ENCODE measurements at regions not wholly inside any gene's neighbourhood (a gene's known extent, or its start where the extent isn't known, plus 50 kb on each side); places are given as distances from the start of the nearest gene placed in this dataset.
"Not testable (repeated sequence)": the region's sequence is repeated elsewhere in the genome, so short reads cannot be mapped to it uniquely, and the experiment has no call there.

DNA sequence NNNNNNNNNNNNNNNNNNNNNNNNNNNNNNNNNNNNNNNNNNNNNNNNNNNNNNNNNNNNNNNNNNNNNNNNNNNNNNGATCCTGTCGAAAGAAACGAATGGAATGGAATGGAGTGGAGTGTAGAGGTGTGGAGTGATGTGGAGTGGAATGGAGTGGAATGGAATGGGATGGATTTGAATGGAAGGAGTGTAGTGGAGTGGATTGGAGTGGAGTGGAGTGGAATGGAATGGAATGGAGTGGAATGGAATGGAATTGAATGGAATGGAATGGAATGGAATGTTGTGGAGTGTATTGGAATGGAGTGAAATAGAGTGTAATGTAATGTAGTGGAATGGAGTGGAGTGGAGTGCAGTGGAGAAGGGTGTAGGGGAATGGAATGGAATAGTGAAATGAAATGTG, 1275.4 kb upstream of the TPTE start:
- H3K27me3 ChIP-seq (ENCODE audit: control insufficient read depth in 1 of 2, insufficient read depth in 2 of 2, low read length in 2 of 2); H3K4me1 ChIP-seq (ENCODE audit: insufficient read depth, low read length); H3K36me3 ChIP-seq (replicated peaks in 1 of 2; ENCODE audit: control insufficient read depth in 1 of 2, insufficient read depth in 2 of 2, low read length in 2 of 2); FAIRE-seq; H3K4me2 ChIP-seq (ENCODE audit: low read depth, low read length); POLR2A ChIA-PET; H3K79me2 ChIP-seq (ENCODE audit: insufficient read depth, low read length); BruUV-seq (replicated peaks); in situ Hi-C loops (cut with HindIII; ENCODE audit: extremely low pct_ligation_motif_present, low pct_unique_long_range_greater_than_20kb); intact Hi-C loops (cut with micrococcal nuclease; ENCODE audit: unreplicated experiment); DNase-seq (ENCODE audit: low spot score); H2AFZ ChIP-seq (ENCODE audit: low read length); H3K27ac ChIP-seq (ENCODE audit: extremely low read length, insufficient read depth, low read length); H4K20me1 ChIP-seq (ENCODE audit: insufficient read depth, low read length); H3K9ac ChIP-seq (ENCODE audit: insufficient read depth, low read depth, low read length); H3K4me3 ChIP-seq (replicated peaks in 1 of 3; ENCODE audit: insufficient read depth in 1 of 3, low read depth in 2 of 3, low read length in 3 of 3); CTCF ChIA-PET (ENCODE audit: low intra/inter-chr PET ratio, low total read pairs); TF ChIP-seq NONO (CRISPR knock-in tag; conservative IDR thresholded peaks at IDR 0.05): not testable (repeated sequence)
- peaks cover 25% of the 10 kb centered on the region for H3K9me3 ChIP-seq (ENCODE audit: low read length)
- peak; percentile 38 for ATAC-seq
- peak; percentile 69; the same call in 1 of the 2 replicates for TF ChIP-seq NONO (IDR thresholded peaks at IDR 0.05)
- peak; percentile 7; the same call in 1 of the 2 replicates for TF ChIP-seq ATM (IDR thresholded peaks at IDR 0.05; ENCODE audit: borderline replicate concordance)
- TF ChIP-seq ZNF207 (IDR thresholded peaks at IDR 0.05; ENCODE audit: borderline replicate concordance): 0 out of 2 replicates have a peak, but pooled peaks have one; percentile 73
- TF ChIP-seq PLRG1 (conservative IDR thresholded peaks at IDR 0.05): 0 out of 2 replicates have a peak, but pooled peaks have one; percentile 73
- 0% methylated on average over 2 of the region's 2 CpGs for WGBS (ENCODE audit: low lambda C conversion rate)

DNA sequence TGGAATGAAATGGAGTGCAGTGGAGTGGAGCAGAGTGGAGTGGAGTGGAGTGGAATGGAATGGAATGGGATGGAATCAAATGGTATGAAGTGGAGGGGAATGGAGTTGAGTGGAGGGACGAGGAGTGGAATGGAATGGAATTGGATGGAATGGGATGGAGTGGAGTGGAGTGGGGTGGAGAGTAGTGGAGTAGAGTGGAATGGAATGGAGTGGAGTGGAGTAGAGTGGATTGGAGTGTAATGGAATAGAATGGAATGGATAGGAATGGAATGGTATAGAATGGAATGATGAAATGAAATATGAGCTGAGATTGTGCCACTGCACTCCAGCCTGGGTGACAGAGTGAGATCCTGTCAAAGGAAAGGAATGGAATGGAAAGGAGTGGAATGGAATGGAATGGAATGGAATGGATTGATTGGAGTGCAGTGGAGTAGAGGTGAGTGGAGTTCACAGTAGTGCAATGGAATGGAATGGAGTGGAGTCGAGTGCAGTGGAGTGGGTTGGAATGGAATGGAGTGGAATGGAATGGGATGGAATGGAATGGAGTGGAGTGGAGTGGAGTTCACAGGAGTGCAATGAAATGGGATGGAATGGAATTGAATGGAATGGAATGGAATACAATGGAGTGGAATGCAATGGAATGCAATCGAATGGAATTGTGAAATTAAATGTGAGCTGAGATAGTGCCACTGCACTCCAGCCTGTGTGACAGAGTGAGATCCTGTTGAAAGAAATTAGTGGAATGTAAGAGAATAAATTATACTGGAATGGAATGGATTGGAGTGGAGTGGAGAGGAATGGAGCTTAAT, 1274.7 kb upstream of the TPTE start:
- WGBS (ENCODE audit: low lambda C conversion rate): under 1% methylated on average over 3 of the region's 3 CpGs
- H3K27ac ChIP-seq (ENCODE audit: extremely low read length, insufficient read depth, low read length); in situ Hi-C loops (cut with HindIII; ENCODE audit: extremely low pct_ligation_motif_present, low pct_unique_long_range_greater_than_20kb); H3K4me3 ChIP-seq (replicated peaks in 1 of 3; ENCODE audit: insufficient read depth in 1 of 3, low read depth in 2 of 3, low read length in 3 of 3); H3K79me2 ChIP-seq (ENCODE audit: insufficient read depth, low read length); POLR2A ChIA-PET; H3K36me3 ChIP-seq (replicated peaks in 1 of 2; ENCODE audit: control insufficient read depth in 1 of 2, insufficient read depth in 2 of 2, low read length in 2 of 2); H3K4me1 ChIP-seq (ENCODE audit: insufficient read depth, low read length); intact Hi-C loops (cut with micrococcal nuclease; ENCODE audit: unreplicated experiment); FAIRE-seq; CTCF ChIA-PET (ENCODE audit: low intra/inter-chr PET ratio, low total read pairs); H3K9ac ChIP-seq (ENCODE audit: insufficient read depth, low read depth, low read length); H3K27me3 ChIP-seq (ENCODE audit: control insufficient read depth in 1 of 2, insufficient read depth in 2 of 2, low read length in 2 of 2); H2AFZ ChIP-seq (ENCODE audit: low read length); BruUV-seq (replicated peaks); H3K4me2 ChIP-seq (ENCODE audit: low read depth, low read length); H4K20me1 ChIP-seq (ENCODE audit: insufficient read depth, low read length); TF ChIP-seq FOXA1 (CRISPR knock-in tag; IDR thresholded peaks at IDR 0.05): not testable (repeated sequence)
- DNase-seq (ENCODE audit: low spot score) (peak; percentile 1), ATAC-seq (peak; percentile 72)
- peaks cover 25% of the 10 kb centered on the region for H3K9me3 ChIP-seq (ENCODE audit: low read length)
- peak; percentile 1; the same call in 1 of the 2 replicates for TF ChIP-seq FOXA1 (IDR thresholded peaks at IDR 0.05)

DNA sequence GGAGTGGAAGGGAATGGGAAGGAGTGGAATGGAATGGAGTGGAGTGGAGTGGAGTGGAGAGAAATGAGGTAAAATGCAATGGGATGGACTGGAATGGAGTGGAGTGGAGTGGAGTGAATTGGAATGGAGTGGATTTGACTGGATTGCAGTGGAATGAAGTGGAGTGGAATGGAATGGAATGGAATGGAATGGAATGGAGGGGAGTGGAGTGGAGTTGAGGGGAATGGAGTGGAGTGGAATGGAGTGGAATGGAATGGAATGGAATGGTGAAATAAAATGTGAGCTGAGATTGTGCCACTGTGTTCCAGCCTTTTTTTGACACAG, 1274.1 kb upstream of the TPTE start:
- H3K36me3 ChIP-seq (replicated peaks in 1 of 2; ENCODE audit: control insufficient read depth in 1 of 2, insufficient read depth in 2 of 2, low read length in 2 of 2); H2AFZ ChIP-seq (ENCODE audit: low read length); H3K27ac ChIP-seq (ENCODE audit: extremely low read length, insufficient read depth, low read length); FAIRE-seq; in situ Hi-C loops (cut with HindIII; ENCODE audit: extremely low pct_ligation_motif_present, low pct_unique_long_range_greater_than_20kb); H3K4me3 ChIP-seq (replicated peaks in 1 of 3; ENCODE audit: insufficient read depth in 1 of 3, low read depth in 2 of 3, low read length in 3 of 3); BruUV-seq (replicated peaks); intact Hi-C loops (cut with micrococcal nuclease; ENCODE audit: unreplicated experiment); H3K4me2 ChIP-seq (ENCODE audit: low read depth, low read length); H4K20me1 ChIP-seq (ENCODE audit: insufficient read depth, low read length); H3K4me1 ChIP-seq (ENCODE audit: insufficient read depth, low read length); POLR2A ChIA-PET; H3K27me3 ChIP-seq (ENCODE audit: control insufficient read depth in 1 of 2, insufficient read depth in 2 of 2, low read length in 2 of 2); H3K79me2 ChIP-seq (ENCODE audit: insufficient read depth, low read length); CTCF ChIA-PET (ENCODE audit: low intra/inter-chr PET ratio, low total read pairs); H3K9ac ChIP-seq (ENCODE audit: insufficient read depth, low read depth, low read length); DNase-seq (ENCODE audit: low spot score): not testable (repeated sequence)
- ATAC-seq: peak; percentile 48; the same call in 2 of the 3 replicates
- peaks cover 25% of the 10 kb centered on the region for H3K9me3 ChIP-seq (ENCODE audit: low read length)

Measured in HepG2 (cell line).